ENCODE measurements at regions not wholly inside any gene's neighbourhood (a gene's known extent, or its start where the extent isn't known, plus 50 kb on each side); places are given as distances from the start of the nearest gene placed in this dataset.

DNA sequence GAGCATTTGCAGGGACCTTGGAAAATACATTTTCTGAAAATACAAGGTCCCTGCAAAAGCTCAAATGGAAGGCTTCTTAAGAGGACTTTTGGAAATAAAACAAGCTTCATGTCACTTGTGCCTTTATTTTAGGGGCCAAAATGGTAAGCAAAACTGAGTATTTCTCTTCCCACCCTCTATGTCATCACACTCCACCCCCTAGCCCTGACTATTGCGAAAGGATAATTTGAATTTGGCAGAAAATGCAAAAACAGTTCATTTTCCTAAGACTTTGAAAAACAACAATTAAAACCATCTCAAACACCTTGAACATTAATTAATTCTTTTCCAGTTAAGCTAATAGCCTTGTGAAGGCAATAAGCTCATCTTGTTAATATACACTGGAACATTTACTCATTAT is 201.7 kb downstream of the TM2D1 start:
- DNase-seq (ENCODE audit: low read depth) = no peak

DNA sequence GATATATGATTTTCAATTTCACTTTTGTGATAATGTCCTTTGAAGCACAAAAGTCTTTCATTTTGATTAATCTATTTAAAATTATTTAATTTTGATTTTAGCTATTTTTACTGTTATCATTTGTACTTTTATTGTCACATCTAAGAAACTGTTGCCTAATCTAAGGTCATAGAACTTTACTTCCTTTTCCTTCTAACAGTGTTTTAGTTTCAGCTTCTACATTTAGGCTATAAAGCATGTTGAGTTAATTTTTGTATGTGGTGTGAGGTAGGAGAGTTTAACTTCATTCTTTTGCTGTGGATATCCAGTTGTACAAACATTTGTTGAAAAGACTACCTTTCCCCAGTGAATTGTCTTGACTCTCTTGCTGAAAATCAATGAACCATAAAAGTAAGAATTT is 204.5 kb downstream of the TM2D1 start:
- no peak for DNase-seq (ENCODE audit: low read depth)

GRCh38 chr1:61519631-61520030 is 205.3 kb downstream of the TM2D1 start:
- DNase-seq (ENCODE audit: low read depth) = no peak

- no peak for DNase-seq (ENCODE audit: low read depth)
Measured at GRCh38 chr1:61518670-61519400, 206.1 kb downstream of the TM2D1 start.

DNA sequence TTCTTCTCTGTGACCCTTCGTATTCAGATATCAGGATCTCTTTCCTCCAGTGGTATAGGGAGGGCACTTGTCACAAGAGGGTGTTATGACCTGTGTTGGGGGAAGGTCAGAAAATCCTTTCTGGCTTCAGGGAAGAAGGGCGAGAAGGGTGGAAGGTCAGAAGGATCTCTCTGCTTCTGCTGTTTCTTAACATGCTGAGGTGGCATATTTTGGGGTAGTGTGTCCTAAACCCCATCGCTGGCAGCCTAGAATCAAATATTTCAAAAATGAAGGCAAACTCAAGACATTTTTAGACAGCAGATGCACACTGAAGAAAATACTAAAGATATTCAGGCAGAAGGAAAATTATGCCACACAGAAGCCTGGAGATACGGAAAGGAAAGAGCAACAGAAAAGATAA is 207.6 kb downstream of the TM2D1 start:
- DNase-seq (ENCODE audit: low read depth) = no peak

- DNase-seq (ENCODE audit: low read depth) = no peak
Measured at GRCh38 chr1:61515096-61515495, 209.8 kb downstream of the TM2D1 start.
